GM21528 (cell line): ENCODE measurements at regions not wholly inside any gene's neighbourhood (a gene's known extent, or its start where the extent isn't known, plus 50 kb on each side); places are given as distances from the start of the nearest gene placed in this dataset.
"Not testable (repeated sequence)": the region's sequence is repeated elsewhere in the genome, so short reads cannot be mapped to it uniquely, and the experiment has no call there.

Source experiments
- ATAC-seq: cut with Tn5 transposase; IDR thresholded peaks from one replicate; pipeline ENCODE4 v1.9.1; 2021; ENCODE audit warnings: mild to moderate bottlenecking, moderate library complexity; ENCODE audit not compliant: unreplicated experiment, low FRiP score

DNA sequence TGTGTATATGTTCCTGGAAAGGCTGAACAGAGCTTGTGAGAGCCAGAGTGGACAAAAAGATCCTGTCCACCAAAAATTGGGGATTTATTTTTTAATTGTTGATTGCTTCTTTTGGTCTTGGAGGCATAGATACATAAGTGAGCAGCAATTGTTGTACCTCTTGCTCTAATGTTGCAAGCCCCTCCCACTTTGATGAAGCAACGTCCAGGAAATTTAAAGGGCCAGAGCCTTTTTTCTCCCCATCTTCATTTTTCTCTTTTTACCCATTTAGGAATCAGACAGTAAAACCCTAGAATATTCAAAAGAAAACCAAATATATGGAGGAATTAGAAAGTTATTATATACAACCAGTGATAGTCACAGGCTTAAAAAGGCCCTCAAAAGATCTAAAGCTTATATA, 871.8 kb upstream of the NRXN1 start:
- ATAC-seq: no peak

GRCh38 chr2:51899643-51900042, 867.7 kb upstream of the NRXN1 start:
- ATAC-seq: no peak

- not testable (repeated sequence) for ATAC-seq
Measured at GRCh38 chr2:51894584-51894983, 862.7 kb upstream of the NRXN1 start.

DNA sequence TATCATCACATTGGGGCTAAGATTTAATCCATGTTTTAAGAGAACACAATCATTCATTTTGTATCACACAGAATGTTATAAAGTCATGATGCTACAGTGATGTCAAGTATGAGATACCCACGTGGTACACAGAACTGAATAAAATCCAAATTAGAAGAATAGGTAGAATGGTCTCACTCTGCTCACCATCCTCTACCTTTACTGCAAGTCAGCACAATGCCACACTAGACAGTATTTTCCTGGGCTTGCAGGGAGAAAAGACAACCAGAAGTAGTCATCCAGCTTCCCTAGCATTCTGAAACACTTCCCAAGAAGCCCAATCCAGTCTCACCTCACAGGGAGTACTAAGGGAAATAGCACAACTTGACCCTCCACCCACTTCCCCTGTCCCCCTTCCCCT, 856.2 kb upstream of the NRXN1 start:
- ATAC-seq: no peak

DNA sequence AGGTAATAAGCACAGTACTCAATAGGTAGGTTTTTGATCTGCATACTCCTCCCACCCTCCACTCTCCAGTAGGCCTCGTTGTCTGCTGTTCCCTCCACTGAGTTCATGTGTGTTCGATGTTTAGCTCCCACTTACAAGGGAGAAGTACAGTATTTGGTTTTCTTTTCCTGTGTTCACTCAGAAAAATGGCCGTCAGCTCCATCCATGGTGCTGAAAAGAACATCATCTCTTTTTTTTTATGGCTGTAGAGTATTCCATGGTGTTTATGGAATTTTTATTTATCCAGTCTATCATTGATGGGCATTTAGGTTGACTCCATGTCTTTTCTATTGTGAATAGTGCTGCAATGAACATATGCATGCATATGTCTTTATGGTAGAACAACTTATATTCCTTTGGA, 849.7 kb upstream of the NRXN1 start:
- ATAC-seq: no peak

DNA sequence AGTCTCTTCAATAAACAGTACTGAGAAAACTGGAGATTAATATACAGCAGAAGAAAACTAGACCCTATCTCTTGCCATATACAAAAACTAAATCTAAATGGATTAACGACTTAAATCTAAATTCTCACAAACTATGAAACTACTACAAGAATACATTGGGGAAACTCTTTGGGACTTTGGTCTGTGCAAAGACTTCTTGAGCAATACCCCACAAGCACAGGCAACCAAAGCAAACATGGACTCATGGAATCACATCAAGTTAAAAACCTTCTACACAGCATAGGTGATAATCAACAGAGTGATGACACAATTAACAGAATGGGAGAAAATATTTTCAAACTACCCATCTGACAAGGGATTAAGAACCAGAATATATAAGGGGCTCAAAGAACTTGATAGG, 848.2 kb upstream of the NRXN1 start:
- no peak for ATAC-seq

- no peak for ATAC-seq
Measured at GRCh38 chr2:51866361-51866760, 834.4 kb upstream of the NRXN1 start.

DNA sequence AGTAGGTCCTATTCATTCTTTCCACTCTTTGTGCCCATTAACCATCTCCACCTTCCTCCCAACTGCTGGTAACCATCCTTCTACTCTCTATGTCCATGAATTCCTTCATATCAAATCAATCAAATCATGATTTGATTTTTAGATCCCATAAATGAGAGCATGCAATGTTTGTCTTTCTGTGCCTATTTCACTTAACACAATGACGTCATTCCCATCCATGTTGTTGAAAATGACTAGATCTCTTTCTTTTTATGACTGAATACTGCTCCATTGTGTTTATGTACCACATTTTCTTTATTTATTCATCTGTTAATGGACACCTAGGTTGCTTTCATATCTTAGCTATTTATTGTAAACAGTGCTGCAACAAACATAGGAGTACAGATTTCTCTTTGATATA, 827.3 kb upstream of the NRXN1 start:
- no peak for ATAC-seq

GRCh38 chr2:51855683-51856082, 823.8 kb upstream of the NRXN1 start:
- ATAC-seq: no peak

GRCh38 chr2:51846796-51847195, 814.9 kb upstream of the NRXN1 start:
- ATAC-seq: no peak

GRCh38 chr2:51846018-51846417, 814.1 kb upstream of the NRXN1 start:
- no peak for ATAC-seq

DNA sequence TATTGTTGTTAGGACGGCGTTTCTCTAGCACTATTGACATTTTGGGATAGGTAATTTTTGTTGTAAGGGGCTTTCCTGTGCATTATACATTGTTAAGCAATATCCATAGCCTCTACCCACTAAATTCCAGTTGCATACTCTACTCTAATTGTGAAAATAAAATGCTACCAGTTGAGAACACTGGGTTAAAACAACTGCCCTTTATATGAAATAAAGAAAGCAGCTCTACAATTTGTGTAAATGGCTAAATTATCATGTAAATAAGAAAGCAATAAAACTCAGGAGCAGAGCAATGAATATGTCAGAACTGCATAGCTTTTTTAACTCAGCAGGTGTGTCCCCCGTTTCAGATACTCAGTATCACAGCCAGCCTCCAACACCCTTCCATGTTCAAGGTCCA, 812.7 kb upstream of the NRXN1 start:
- no peak for ATAC-seq

DNA sequence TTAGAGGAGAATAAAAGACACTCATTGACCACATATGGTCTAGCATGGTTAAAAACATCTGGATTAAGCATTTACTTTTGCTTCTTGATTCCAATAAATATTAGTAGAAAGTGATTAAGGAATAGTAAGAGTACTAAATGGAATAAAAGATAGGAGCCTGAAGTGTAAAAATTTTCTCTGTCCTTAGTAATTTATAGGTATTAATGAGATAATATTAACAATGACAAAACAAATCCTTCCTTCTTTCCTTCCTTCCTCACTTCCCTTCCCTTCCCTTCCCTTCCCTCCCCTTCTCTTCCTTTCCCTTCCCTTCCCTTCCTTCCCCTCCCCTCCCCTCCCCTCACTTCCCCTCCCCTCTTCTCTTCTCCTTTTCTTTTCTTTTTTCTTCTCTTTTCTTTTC, 797.5 kb upstream of the NRXN1 start:
- ATAC-seq: no peak

DNA sequence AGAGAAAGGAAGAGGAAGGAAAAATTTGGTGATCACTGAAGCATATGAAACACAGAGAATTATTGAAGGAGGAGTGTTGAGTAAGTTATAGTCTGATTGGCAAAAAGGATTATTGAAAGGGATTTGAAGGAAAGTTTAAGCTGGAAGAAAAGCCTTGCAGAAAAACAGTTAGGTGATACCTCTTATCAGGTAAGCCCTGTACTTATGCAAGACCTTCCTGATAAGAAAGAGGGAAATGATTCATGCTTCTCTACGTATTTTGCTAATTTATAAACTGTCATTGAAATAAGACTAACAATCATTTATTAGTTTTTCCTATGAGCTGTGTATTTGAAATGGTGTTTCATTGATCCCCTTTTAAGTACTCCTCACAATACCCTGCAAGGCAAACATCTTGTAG, 793.9 kb upstream of the NRXN1 start:
- no peak for ATAC-seq

DNA sequence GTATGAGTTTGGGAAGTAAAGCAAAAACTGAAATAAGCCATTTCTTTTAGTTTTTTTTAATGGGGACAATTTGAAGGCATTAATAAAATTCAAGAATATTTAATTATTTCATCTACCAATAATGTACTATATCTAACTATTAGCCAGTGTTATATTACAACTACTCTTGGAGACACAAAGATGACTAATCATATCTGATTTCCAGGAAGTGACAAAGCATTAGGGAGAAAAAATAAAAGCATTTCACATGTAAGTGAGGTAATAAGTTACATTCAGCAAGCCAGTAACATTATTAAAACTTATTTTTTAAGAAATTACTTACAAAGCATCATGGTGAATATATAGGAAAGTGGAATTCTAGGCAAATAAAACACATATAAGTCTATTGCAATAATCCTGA, 781.3 kb upstream of the NRXN1 start:
- no peak for ATAC-seq

GRCh38 chr2:51812138-51812866, 780.4 kb upstream of the NRXN1 start:
- no peak for ATAC-seq

DNA sequence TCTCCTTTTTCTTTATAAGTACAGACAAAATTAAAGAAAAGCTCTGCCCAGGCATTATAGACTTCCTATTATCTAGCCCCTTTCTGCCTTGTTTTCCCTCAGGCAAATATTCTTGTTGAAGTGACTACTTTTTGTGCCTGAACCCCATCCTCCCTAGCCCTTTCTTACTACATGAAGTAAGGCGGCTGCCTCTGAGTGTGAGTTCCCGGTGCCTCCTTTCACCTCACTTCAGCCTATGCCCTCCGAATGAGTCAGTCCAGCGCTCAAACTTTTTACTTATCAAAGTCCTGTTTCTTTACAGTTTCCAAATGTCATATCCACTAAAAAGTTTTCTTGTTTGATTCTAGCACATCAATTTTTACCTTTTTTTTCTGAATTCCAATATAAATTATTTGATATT, 778.3 kb upstream of the NRXN1 start:
- ATAC-seq: no peak

GRCh38 chr2:51807229-51807628, 775.3 kb upstream of the NRXN1 start:
- ATAC-seq: no peak

DNA sequence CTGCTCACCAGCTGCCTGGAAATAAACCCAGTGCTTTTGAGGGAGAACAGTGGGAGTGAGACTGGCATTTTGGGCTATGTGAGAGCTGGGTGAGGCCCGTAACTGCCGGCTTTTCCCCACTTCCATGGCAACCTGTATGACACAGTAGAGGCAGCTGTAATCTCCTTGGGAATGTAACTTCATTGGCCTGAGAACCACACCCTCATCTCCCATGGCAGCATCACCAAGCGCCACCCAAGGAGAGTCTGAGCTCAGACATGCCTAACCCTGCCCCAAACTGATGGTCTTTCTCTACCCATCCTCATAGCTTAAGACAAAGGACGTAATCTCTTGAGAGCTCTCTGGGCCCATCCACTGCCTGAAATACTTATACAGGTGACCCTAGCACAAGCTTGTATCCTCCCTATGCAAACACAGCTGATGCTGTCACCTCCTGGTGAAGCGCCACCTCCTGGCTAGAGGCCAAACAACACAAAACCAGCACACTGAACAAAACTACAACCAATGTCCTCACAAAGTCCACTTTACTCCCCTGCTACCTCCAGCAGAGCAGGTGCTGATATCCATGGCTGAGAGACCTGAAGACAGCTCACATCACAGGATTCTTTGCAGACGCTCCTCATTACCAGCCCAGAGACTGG, 763.4 kb upstream of the NRXN1 start:
- no peak for ATAC-seq

- no peak for ATAC-seq
Measured at GRCh38 chr2:51791496-51791895, 759.6 kb upstream of the NRXN1 start.

DNA sequence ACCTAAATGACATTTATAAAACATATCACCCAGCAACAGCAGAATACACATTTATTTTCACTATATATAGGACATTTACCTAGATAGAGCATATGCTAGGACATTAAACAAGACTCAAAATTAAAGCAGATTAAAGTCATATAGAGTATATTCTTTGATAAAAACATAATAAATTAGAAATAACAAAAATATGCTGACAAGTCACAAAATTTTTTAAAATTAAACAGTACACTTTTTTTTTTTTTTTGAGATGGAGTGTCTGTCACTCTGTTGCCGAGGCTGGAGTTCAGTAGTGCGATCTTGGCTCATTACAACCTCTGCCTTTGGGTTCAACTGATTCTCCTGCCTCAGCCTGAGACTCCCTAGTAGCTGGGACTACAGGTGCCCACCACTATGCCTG, 758.9 kb upstream of the NRXN1 start:
- ATAC-seq: no peak

- ATAC-seq: no peak
Measured at GRCh38 chr2:51789918-51790317, 758.0 kb upstream of the NRXN1 start.
